ENCODE measurements at regions not wholly inside any gene's neighbourhood (a gene's known extent, or its start where the extent isn't known, plus 50 kb on each side); places are given as distances from the start of the nearest gene placed in this dataset.
A peak's percentile ranks its signal among the peaks of the same experiment; 100 is the strongest.

- no peak for ATAC-seq
- DNase-seq = no peak
- intact Hi-C loops (cut with DNase I, micrococcal nuclease) = no loop called here
Measured at GRCh38 chr6:54044059-54044458, 67.2 kb upstream of the MLIP start.

- DNase-seq (no peak), ATAC-seq (no peak)
- intact Hi-C loops (cut with DNase I, micrococcal nuclease) = no loop called here
Measured at GRCh38 chr6:54048782-54049181, 62.5 kb upstream of the MLIP start.

- ATAC-seq (no peak), DNase-seq (no peak)
- intact Hi-C loops (cut with DNase I, micrococcal nuclease) = no loop called here
Measured at GRCh38 chr6:54050750-54051149, 60.5 kb upstream of the MLIP start.

DNA sequence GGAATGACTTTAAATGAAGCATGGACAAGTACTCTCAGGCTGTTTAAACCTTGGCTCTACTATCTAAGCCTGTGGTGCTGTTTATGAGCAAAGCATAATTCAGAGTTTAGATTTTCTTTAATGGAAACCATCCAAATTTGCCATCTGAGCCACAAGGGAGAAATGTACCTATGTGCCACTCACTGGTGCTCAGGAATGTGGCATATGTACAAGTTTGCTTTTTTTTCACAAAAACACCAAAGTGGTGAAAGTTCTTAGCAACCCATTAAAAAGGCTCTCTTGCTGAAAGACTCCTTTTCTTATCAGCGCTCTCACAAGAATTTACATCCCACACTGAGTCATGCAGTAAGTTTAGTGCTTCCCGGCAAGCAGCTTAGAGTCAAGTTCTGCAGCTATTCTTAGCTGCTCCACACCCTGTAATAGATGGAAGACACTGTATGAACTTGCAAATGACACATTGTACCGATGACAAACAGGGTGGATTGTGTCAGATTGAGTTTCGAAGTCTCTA, 57.3 kb upstream of the MLIP start:
- ATAC-seq = peak; percentile 98
- DNase-seq = peak in 1 of 2 donors; percentile 71
- intact Hi-C loops (cut with DNase I, micrococcal nuclease) = no loop called here

DNA sequence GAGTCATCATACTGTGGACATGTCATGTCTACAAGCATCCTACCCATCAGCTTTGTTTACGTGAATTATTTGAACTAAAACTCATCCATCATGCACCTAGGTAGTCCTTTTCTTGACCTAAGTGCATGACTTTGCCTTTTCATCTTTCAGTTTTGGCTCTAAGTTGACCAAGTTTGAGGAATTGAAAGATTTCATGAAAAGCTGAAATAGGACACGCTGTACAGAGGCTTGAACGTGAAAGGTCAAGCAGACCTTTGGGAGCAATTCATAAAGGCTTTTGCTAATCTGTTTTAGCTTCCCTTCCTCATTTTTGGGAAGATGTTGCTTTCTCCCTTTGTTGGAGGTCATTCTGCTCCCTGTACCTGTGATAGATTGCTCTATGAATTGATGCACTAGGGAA, 55.1 kb upstream of the MLIP start:
- DNase-seq (no peak), ATAC-seq (no peak)
- intact Hi-C loops (cut with DNase I, micrococcal nuclease) = no loop called here

DNA sequence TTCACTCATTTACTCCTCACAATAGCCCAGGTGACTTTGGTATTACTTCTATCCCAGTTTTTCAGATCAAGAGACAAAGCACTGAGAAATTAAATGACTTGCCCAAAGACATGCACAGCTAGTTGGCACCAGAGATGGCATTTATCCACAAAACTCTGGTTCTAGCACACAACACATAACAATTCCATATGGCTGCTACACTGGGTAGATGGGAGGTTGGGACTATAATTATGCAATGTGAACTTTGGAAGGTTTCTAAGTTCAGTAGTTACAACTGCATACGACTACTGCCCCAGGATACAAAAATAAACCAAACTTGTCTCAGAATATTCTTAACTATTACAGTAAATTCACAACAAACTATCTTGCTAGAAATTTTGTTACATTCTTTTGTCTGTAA, 54.2 kb upstream of the MLIP start:
- ATAC-seq (peak; percentile 74), DNase-seq (no peak)
- intact Hi-C loops (cut with DNase I, micrococcal nuclease) = no loop called here

- DNase-seq = no peak
- intact Hi-C loops (cut with DNase I, micrococcal nuclease) = no loop called here
- peak; percentile 25 for ATAC-seq
Measured at GRCh38 chr6:54058236-54058635, 53.0 kb upstream of the MLIP start.

- intact Hi-C loops (cut with DNase I, micrococcal nuclease) = no loop called here
- DNase-seq = no peak
- no peak for ATAC-seq
Measured at GRCh38 chr6:54059683-54060082, 51.6 kb upstream of the MLIP start.

GRCh38 chr6:54060286-54060685, 51.0 kb upstream of the MLIP start:
- ATAC-seq (no peak), DNase-seq (no peak)
- intact Hi-C loops (cut with DNase I, micrococcal nuclease) = no loop called here

Measured in left colon (tissue), 2 donors.